Pancreas (tissue), 10 donors: ENCODE measurements at regions not wholly inside any gene's neighbourhood (a gene's known extent, or its start where the extent isn't known, plus 50 kb on each side); places are given as distances from the start of the nearest gene placed in this dataset.

ENCODE experiments used
- ATAC-seq, 4 donors: fragments of 200-7000 bp; cut with Tn5 transposase; one replicate each; pipeline versions ENCODE4 v1.8.0 to v1.9.1; 2020; ENCODE audit warnings: mild to moderate bottlenecking in 4 of 4, moderate library complexity in 4 of 4
- DNase-seq, 6 donors: peaks; one replicate each; pipeline ENCODE4 v3.0.0-alpha.2; 2020
- FAIRE-seq: peaks from 2 replicates; lab custom pipeline; 2012; peaks lifted over from hg19 to GRCh38; lab: Jason Lieb, UNC
- H3K27ac ChIP-seq, 4 donors: fragments of 200-600 bp; sonication (generic); 1 replicate in 3 of 4; 2 replicates in 1 of 4; pipeline versions ENCODE4 v1.5.0 to v1.8.0; 2020
- H3K27me3 ChIP-seq, 4 donors: fragments of 200-600 bp; one replicate each; pipeline ENCODE4 v1.8.0; 2021
- H3K36me3 ChIP-seq, 3 donors: fragments of 200-600 bp; sonication (generic) in 1 of 3; one replicate each; pipeline versions ENCODE4 v1.5.0 to v1.8.0; 2020 to 2021
- H3K4me1 ChIP-seq, 3 donors: fragments of 200-600 bp; one replicate each; pipeline ENCODE4 v1.8.0; 2021
- H3K4me3 ChIP-seq, 4 donors: fragments of 200-600 bp; sonication (generic) in 2 of 4; one replicate each; pipeline versions ENCODE4 v1.5.0 to v1.8.0; 2020 to 2021
- H3K9me3 ChIP-seq, 4 donors: fragments of 200-600 bp; one replicate each; pipeline ENCODE4 v1.8.0; 2021
- CTCF ChIP-seq, 4 donors: fragments of 200-600 bp; sonication (generic) in 3 of 4; IDR thresholded peaks; one replicate each; pipeline versions ENCODE4 v1.5.0 to v1.8.0; 2021; ENCODE audit warnings: antibody characterized with exemption in 4 of 4
- WGBS, 2 donors: extraction: QIAGEN DNeasy Blood & Tissue Kit; methylation state at CpG; one replicate each; pipeline ENCODE4 v1.1.7; 2013; 5-methylcytosine and 5-hydroxymethylcytosine counted together
- intact Hi-C, 3 donors: fragments of 100-400 bp; cut with DNase I; formaldehyde crosslinking; loops; one replicate each; pipeline versions ENCODE4 v1.11.1 to v1.14.2; 2022
- donor health status: healthy with polysubstance abuse.
- donor health status: DM: no; HTN: no; CAD: no; lungs with moderate emphysema.
- donor health status: DM: no; HTN: no; CAD: no.
- donor health status: control.
- donor health status: control.
- donor health status: Bipolar disorder and iron deficiency.
- donor health status: DM: yes; HTN: yes; CAD: no.
- donor health status: DM: no; HTN: no; CAD: no.
- donor health status: DM: no; HTN: no; CAD: no.
- donor health status: DM: yes; HTN: yes; CAD: no.

- H3K4me1 ChIP-seq, result no peaks in the 10 kb centered on the region
- DNase-seq (peak in 1 of 6 donors; percentile 18), FAIRE-seq (no peak), ATAC-seq (no peak)
- intact Hi-C loops, result no loop called here
- no peaks in the 10 kb centered on the region for H3K36me3 ChIP-seq
- no peak overlapping the region for H3K27ac ChIP-seq
- no peaks in the 10 kb centered on the region for H3K27me3 ChIP-seq
- TF ChIP-seq CTCF (IDR thresholded peaks at IDR 0.05), result no peak
- H3K4me3 ChIP-seq, result no peak overlapping the region
- 16 to 21% methylated on average over 3 of the region's 3 CpGs for WGBS, 2 donors
- no peaks in the 10 kb centered on the region for H3K9me3 ChIP-seq
These were observed 460.3 kb downstream of the GPAT3 start for GRCh38 chr4:83996254-83996653.

- H3K4me1 ChIP-seq, result no peaks in the 10 kb centered on the region
- ATAC-seq, result no peak
- no peaks in the 10 kb centered on the region for H3K36me3 ChIP-seq
- TF ChIP-seq CTCF (IDR thresholded peaks at IDR 0.05), result no peak
- H3K27ac ChIP-seq, result no peak overlapping the region
- no peak for DNase-seq
- 58 to 68% methylated on average over 7 of the region's 7 CpGs for WGBS, 2 donors
- no peaks in the 10 kb centered on the region for H3K9me3 ChIP-seq
- no peak overlapping the region for H3K4me3 ChIP-seq
- intact Hi-C loops, result no loop called here
- no peak for FAIRE-seq
- no peaks in the 10 kb centered on the region for H3K27me3 ChIP-seq
These were observed 457.9 kb downstream of the GPAT3 start for GRCh38 chr4:83993774-83994173.

DNA sequence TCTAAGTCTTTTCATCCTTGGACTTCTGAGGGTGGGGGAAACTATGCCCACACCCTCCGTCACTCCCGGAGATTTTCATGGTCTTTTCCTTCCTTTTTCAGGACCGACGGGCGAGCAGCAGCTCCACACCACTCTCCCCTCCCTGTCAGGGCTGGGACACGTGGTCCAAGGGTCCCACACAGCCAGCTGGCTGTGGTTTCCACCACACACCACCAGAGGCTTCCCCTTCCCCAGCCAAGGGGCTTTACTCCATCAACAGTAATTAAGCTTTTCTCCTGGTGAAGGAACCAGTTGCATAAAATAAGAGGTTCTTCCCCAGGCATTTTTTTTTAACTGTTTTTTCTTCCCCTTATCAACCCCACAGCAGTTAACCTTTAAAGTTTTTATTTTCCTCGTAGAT is 453.9 kb downstream of the GPAT3 start:
- intact Hi-C loops, result no loop called here
- Histone ChIP-seq H3K4me3 (no peak overlapping the region), H3K36me3 (no peaks in the 10 kb centered on the region), H3K27me3 (no peaks in the 10 kb centered on the region), H3K27ac (no peak overlapping the region), H3K4me1 (no peaks in the 10 kb centered on the region), H3K9me3 (no peaks in the 10 kb centered on the region)
- no peak for TF ChIP-seq CTCF (IDR thresholded peaks at IDR 0.05)
- ATAC-seq (no peak), FAIRE-seq (no peak), DNase-seq (no peak)
- WGBS, 2 donors, result 63 to 78% methylated on average over 7 of the region's 7 CpGs

DNA sequence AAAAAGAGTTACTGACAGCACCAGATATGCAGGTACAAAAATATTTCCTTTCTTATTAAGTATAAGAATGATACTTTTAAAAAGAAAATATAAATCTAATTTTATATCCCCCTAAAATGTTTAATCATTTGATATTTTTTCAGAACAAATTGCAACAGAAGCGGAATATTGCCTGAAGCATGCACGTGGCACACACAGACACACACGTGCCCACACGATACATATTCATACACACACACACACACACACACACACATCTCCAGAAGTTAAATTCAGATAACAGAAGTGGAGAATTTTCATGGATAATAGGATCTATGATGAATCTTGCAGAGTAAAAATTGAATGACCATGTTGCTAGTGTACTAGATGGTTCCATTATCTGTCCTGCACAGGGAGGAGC is 445.2 kb downstream of the GPAT3 start:
- ATAC-seq, result no peak
- Histone ChIP-seq H3K27ac (no peak overlapping the region), H3K9me3 (no peaks in the 10 kb centered on the region), H3K4me3 (no peak overlapping the region), H3K4me1 (no peaks in the 10 kb centered on the region), H3K27me3 (no peaks in the 10 kb centered on the region), H3K36me3 (no peaks in the 10 kb centered on the region)
- intact Hi-C loops, result no loop called here
- whole genome bisulfite sequencing, 2 donors, result 80 to 85% methylated on average over 4 of the region's 4 CpGs
- no peak for DNase-seq
- no peak for TF ChIP-seq CTCF (IDR thresholded peaks at IDR 0.05)
- no peak for FAIRE-seq

DNA sequence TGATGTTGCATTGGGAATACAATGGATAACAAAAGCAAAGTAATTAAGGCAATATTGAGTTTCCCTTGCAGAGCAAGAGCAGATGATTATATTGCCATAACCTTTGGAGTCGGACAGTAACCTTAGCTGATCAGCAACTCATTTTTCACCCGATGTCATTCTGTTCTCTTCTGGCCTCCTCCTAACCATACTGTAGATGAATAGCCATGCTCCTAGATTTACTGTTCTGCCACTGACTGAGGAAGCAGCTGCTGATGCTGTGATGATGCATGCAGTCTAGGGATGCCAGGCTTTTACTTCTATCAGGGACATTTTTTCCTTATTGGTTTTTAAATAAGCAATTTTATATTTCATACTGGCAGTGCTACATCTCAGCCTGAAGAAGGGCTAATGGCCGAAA is 443.9 kb downstream of the GPAT3 start:
- 73 to 86% methylated on average over 3 of the region's 3 CpGs for WGBS, 2 donors
- FAIRE-seq (no peak), DNase-seq (no peak), ATAC-seq (no peak)
- no peaks in the 10 kb centered on the region for H3K9me3 ChIP-seq
- H3K27me3 ChIP-seq, result no peaks in the 10 kb centered on the region
- H3K36me3 ChIP-seq, result no peaks in the 10 kb centered on the region
- intact Hi-C loops, result no loop called here
- TF ChIP-seq CTCF (IDR thresholded peaks at IDR 0.05), result no peak
- H3K4me1 ChIP-seq, result no peaks in the 10 kb centered on the region
- no peak overlapping the region for H3K27ac ChIP-seq
- no peak overlapping the region for H3K4me3 ChIP-seq
